ENCODE measurements at regions not wholly inside any gene's neighbourhood (a gene's known extent, or its start where the extent isn't known, plus 50 kb on each side); places are given as distances from the start of the nearest gene placed in this dataset.
A peak's percentile ranks its signal among the peaks of the same experiment; 100 is the strongest.
"Not testable (repeated sequence)": the region's sequence is repeated elsewhere in the genome, so short reads cannot be mapped to it uniquely, and the experiment has no call there.

DNA sequence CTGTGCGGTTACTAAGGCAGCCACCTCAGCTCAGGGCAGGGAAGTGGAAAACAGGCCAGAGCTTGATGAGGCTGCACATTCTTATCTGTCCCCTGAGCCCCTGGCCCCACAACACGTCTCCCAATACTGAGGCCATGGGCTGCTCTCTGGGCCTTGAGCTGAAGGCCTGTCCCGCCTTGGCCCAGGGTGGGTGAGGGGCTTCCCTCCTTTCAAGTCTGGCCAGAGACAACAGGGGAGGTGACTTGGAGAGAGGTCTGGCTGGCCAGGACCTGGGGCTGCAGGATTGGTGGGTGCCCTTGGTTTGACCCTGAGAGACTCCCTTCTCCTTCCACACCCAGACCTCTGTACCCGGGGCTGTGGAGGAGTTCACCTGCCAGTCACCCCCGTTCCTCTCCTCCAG, 563.8 kb downstream of the PTPRU start:
- no peak for DNase-seq
- H3K4me3 ChIP-seq (ENCODE audit: insufficient read depth, low read depth, low read length, poor library complexity, severe bottlenecking): no peak overlapping the region
- H3K36me3 ChIP-seq (ENCODE audit: control insufficient read depth, insufficient read depth, low read length): no peaks in the 10 kb centered on the region
- H3K4me1 ChIP-seq (ENCODE audit: control insufficient read depth, insufficient read depth, low read length, poor library complexity, severe bottlenecking): no peaks in the 10 kb centered on the region
- no peaks in the 10 kb centered on the region for H3K27me3 ChIP-seq (replicated peaks; ENCODE audit: control insufficient read depth, insufficient read depth, low read length, poor library complexity, severe bottlenecking)
- no peak overlapping the region for H3K27ac ChIP-seq (ENCODE audit: insufficient read depth, low read length, poor library complexity, severe bottlenecking)
- no peaks in the 10 kb centered on the region for H3K9me3 ChIP-seq (ENCODE audit: control insufficient read depth, low read length)

DNA sequence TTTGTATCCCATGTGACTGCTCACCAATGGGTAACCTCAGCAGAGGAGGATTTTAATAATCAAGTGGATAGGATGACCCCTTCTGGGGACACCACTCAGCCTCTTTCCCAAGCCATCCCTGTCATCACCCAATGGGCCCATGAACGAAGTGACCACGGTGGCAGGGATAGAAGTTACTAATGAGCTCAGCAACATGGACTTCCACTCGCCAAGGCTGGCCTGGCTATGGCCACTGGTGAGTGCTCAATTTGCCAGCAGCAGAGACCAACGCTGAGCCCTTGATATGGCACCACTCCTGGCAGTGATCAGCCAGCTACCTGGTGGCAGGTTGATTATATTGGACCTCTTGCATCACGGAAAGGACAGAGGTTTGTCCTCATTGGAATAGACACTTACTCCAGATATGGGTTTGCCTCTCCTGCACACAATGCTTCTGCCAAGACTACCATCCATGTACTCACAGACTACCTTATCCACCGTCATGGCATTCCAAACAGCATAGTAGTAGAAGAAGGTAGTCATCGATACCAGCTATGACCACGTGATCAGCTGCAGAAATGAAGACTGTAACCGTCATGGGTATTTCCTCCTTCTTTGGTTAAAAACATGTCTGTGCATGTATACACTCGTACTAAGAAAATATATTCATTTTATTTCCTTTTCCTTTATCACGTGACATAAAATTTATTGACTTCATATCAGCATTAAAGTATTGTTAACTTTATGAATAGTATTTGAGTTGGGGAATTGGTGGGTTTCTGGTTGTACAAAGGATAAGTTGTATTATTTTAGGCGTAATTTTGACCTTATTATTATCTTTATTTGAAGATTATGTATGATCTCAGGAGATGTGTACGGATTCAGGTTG, 562.6 kb downstream of the PTPRU start:
- no peaks in the 10 kb centered on the region for H3K9me3 ChIP-seq (ENCODE audit: control insufficient read depth, low read length)
- H3K4me1 ChIP-seq (ENCODE audit: control insufficient read depth, insufficient read depth, low read length, poor library complexity, severe bottlenecking): no peaks in the 10 kb centered on the region
- H3K27me3 ChIP-seq (replicated peaks; ENCODE audit: control insufficient read depth, insufficient read depth, low read length, poor library complexity, severe bottlenecking): no peaks in the 10 kb centered on the region
- H3K27ac ChIP-seq (ENCODE audit: insufficient read depth, low read length, poor library complexity, severe bottlenecking): no peak overlapping the region
- no peak for DNase-seq
- H3K4me3 ChIP-seq (ENCODE audit: insufficient read depth, low read depth, low read length, poor library complexity, severe bottlenecking): no peak overlapping the region
- no peaks in the 10 kb centered on the region for H3K36me3 ChIP-seq (ENCODE audit: control insufficient read depth, insufficient read depth, low read length)

DNA sequence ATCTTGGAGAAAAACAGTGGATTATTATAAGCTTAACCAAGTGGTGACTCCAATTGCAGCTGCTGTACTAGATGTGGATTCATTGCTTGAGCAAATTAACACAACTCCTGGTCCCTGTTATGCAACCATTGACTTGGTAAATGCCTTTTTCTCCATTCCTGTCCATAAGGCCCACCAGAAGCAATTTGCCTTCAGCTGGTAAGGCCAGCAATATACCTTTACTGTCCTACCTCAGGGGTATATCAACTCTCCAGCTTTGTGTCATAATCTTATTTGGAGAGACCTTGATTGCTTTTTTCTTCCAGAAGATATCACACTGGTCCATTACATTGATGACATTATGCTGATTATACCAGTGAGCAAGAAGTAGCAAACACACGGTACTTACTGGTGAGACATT, 560.8 kb downstream of the PTPRU start:
- H3K27ac ChIP-seq (ENCODE audit: insufficient read depth, low read length, poor library complexity, severe bottlenecking); H3K4me3 ChIP-seq (ENCODE audit: insufficient read depth, low read depth, low read length, poor library complexity, severe bottlenecking); H3K9me3 ChIP-seq (ENCODE audit: control insufficient read depth, low read length); H3K4me1 ChIP-seq (ENCODE audit: control insufficient read depth, insufficient read depth, low read length, poor library complexity, severe bottlenecking); H3K27me3 ChIP-seq (replicated peaks; ENCODE audit: control insufficient read depth, insufficient read depth, low read length, poor library complexity, severe bottlenecking); DNase-seq; H3K36me3 ChIP-seq (ENCODE audit: control insufficient read depth, insufficient read depth, low read length): not testable (repeated sequence)

DNA sequence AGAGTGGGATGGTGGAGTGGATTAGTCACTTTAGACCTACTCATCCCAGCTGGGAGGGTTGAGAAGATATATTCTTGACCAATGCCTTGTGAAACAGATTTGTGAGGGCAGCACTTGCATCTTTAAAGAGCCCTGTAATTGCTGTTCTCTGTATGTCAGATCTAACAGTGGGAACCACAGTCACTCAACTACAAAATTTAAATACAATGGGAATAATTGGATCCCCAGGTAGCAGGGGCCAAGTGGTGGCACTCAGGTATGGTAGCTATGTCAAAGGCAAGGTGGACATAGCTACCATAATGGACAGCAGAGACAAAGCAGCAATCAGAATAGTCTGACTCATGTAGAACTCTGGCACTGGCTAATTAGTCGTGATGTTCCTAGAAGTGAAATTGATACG, 559.6 kb downstream of the PTPRU start:
- H3K4me1 ChIP-seq (ENCODE audit: control insufficient read depth, insufficient read depth, low read length, poor library complexity, severe bottlenecking); H3K27ac ChIP-seq (ENCODE audit: insufficient read depth, low read length, poor library complexity, severe bottlenecking); H3K36me3 ChIP-seq (ENCODE audit: control insufficient read depth, insufficient read depth, low read length); DNase-seq; H3K9me3 ChIP-seq (ENCODE audit: control insufficient read depth, low read length); H3K4me3 ChIP-seq (ENCODE audit: insufficient read depth, low read depth, low read length, poor library complexity, severe bottlenecking); H3K27me3 ChIP-seq (replicated peaks; ENCODE audit: control insufficient read depth, insufficient read depth, low read length, poor library complexity, severe bottlenecking): not testable (repeated sequence)

GRCh38 chr1:29793653-29794348, 557.5 kb downstream of the PTPRU start:
- H3K27ac ChIP-seq (ENCODE audit: insufficient read depth, low read length, poor library complexity, severe bottlenecking): no peak overlapping the region
- H3K4me3 ChIP-seq (ENCODE audit: insufficient read depth, low read depth, low read length, poor library complexity, severe bottlenecking): no peak overlapping the region
- H3K4me1 ChIP-seq (ENCODE audit: control insufficient read depth, insufficient read depth, low read length, poor library complexity, severe bottlenecking): no peaks in the 10 kb centered on the region
- no peak for DNase-seq
- no peaks in the 10 kb centered on the region for H3K27me3 ChIP-seq (replicated peaks; ENCODE audit: control insufficient read depth, insufficient read depth, low read length, poor library complexity, severe bottlenecking)
- H3K36me3 ChIP-seq (ENCODE audit: control insufficient read depth, insufficient read depth, low read length): no peaks in the 10 kb centered on the region
- H3K9me3 ChIP-seq (ENCODE audit: control insufficient read depth, low read length): no peaks in the 10 kb centered on the region

GRCh38 chr1:29793101-29793546, 556.8 kb downstream of the PTPRU start:
- Histone ChIP-seq H3K27ac (ENCODE audit: insufficient read depth, low read length, poor library complexity, severe bottlenecking) (no peak overlapping the region), H3K36me3 (ENCODE audit: control insufficient read depth, insufficient read depth, low read length) (no peaks in the 10 kb centered on the region), H3K9me3 (ENCODE audit: control insufficient read depth, low read length) (no peaks in the 10 kb centered on the region), H3K4me1 (ENCODE audit: control insufficient read depth, insufficient read depth, low read length, poor library complexity, severe bottlenecking) (no peaks in the 10 kb centered on the region), H3K27me3 (replicated peaks; ENCODE audit: control insufficient read depth, insufficient read depth, low read length, poor library complexity, severe bottlenecking) (no peaks in the 10 kb centered on the region), H3K4me3 (ENCODE audit: insufficient read depth, low read depth, low read length, poor library complexity, severe bottlenecking) (no peak overlapping the region)
- peak in 2 of 3 donors; percentile 10 to 15 for DNase-seq

DNA sequence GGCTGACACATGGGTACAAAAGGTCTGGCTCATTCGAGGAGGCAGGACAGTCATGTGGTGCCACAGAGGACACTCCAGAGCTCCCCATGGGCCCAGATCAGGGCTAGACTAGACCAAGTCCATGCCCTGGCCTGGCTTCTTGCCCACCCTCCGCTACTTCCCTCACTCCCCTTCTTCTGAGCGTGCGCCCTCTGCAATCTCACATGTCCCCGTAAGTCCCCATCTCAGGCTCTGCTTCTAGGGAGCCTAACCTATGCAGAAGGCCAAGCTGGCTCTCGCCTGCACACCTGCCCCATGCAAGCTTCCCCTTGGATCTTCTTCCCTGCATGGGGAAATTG, 553.6 kb downstream of the PTPRU start:
- Histone ChIP-seq H3K27ac (ENCODE audit: insufficient read depth, low read length, poor library complexity, severe bottlenecking) (no peak overlapping the region), H3K9me3 (ENCODE audit: control insufficient read depth, low read length) (no peaks in the 10 kb centered on the region), H3K4me1 (ENCODE audit: control insufficient read depth, insufficient read depth, low read length, poor library complexity, severe bottlenecking) (no peaks in the 10 kb centered on the region), H3K4me3 (ENCODE audit: insufficient read depth, low read depth, low read length, poor library complexity, severe bottlenecking) (no peak overlapping the region), H3K36me3 (ENCODE audit: control insufficient read depth, insufficient read depth, low read length) (no peaks in the 10 kb centered on the region), H3K27me3 (replicated peaks; ENCODE audit: control insufficient read depth, insufficient read depth, low read length, poor library complexity, severe bottlenecking) (no peaks in the 10 kb centered on the region)
- no peak for DNase-seq

DNA sequence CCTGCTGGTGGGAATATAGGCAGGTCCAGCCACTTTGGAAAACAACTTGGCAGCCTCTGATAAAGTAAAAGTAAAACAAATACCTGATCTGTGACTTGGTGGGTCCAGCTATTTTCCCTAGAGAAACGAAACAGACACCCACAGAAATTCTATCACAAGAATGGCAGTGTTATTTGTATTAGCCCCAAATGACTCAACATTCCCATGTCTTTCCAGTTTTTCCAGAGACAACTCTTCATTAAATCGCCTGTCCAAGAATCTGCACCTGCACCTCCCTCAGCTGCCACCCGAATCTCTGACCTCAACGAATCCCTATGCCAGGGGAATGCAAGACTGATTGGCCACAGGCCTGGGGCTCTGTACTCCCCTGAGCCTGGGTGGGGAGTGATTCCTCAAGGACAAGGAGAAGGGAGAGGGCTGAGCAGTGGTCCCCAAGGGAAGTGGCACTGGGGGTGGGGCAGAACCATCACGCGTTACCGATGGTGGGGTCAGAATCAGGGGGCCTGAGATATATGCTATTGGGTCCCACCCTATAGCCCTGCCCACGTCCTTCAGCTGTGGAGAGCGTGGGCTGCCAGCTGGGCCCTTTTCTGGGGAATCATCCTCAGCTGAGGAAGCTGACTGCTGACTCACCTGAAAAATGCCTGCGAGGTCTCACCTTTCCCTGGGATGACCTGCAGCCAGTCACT, 553.0 kb downstream of the PTPRU start:
- Histone ChIP-seq H3K9me3 (ENCODE audit: control insufficient read depth, low read length) (no peaks in the 10 kb centered on the region), H3K36me3 (ENCODE audit: control insufficient read depth, insufficient read depth, low read length) (no peaks in the 10 kb centered on the region), H3K4me3 (ENCODE audit: insufficient read depth, low read depth, low read length, poor library complexity, severe bottlenecking) (no peak overlapping the region), H3K27me3 (replicated peaks; ENCODE audit: control insufficient read depth, insufficient read depth, low read length, poor library complexity, severe bottlenecking) (no peaks in the 10 kb centered on the region), H3K4me1 (ENCODE audit: control insufficient read depth, insufficient read depth, low read length, poor library complexity, severe bottlenecking) (no peaks in the 10 kb centered on the region), H3K27ac (ENCODE audit: insufficient read depth, low read length, poor library complexity, severe bottlenecking) (no peak overlapping the region)
- no peak for DNase-seq

GRCh38 chr1:29786791-29787732, 550.7 kb downstream of the PTPRU start:
- Histone ChIP-seq H3K27me3 (replicated peaks; ENCODE audit: control insufficient read depth, insufficient read depth, low read length, poor library complexity, severe bottlenecking) (no peaks in the 10 kb centered on the region), H3K36me3 (ENCODE audit: control insufficient read depth, insufficient read depth, low read length) (no peaks in the 10 kb centered on the region), H3K4me1 (ENCODE audit: control insufficient read depth, insufficient read depth, low read length, poor library complexity, severe bottlenecking) (no peaks in the 10 kb centered on the region), H3K27ac (ENCODE audit: insufficient read depth, low read length, poor library complexity, severe bottlenecking) (no peak overlapping the region), H3K9me3 (ENCODE audit: control insufficient read depth, low read length) (no peaks in the 10 kb centered on the region), H3K4me3 (ENCODE audit: insufficient read depth, low read depth, low read length, poor library complexity, severe bottlenecking) (no peak overlapping the region)
- DNase-seq: no peak
